GM19240 (cell line): ENCODE measurements at regions not wholly inside any gene's neighbourhood (a gene's known extent, or its start where the extent isn't known, plus 50 kb on each side); places are given as distances from the start of the nearest gene placed in this dataset.
"Not testable (repeated sequence)": the region's sequence is repeated elsewhere in the genome, so short reads cannot be mapped to it uniquely, and the experiment has no call there.

Experiments
- DNase-seq: peaks from one replicate; pipeline ENCODE4 v3.0.0; 2011; ENCODE audit warnings: low spot score; ENCODE audit not compliant: insufficient read length

DNA sequence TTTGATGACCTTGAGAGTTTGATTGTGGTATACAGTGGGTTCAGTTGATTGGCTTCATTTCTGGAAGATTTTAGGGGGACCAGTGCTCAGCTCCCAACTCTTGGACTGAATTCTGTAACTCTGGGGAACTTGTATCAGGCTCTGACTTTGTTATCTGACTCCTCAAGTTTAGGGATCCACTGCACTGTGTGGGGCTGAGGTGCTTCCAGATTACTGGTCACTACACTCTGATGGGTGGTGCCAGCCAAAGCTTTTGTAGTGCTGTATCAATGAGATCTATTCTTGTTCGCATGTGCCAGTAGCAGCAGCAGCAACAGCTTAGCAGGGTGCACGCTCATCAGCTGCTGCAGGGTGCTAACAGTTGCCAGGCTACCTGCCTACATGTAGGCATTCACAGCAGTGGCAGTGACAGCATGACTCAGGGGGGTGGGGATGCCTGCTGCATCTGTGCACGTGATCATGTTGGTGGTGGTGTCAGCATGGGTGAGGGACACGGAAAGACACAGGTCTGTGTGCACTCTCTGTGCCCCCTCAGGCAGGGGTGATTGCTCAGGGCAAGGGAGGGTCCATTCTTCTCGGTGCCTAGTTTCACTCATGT is 438.8 kb upstream of the SEMA6A start:
- DNase-seq: no peak

GRCh38 chr5:117010574-117010973 is 436.0 kb upstream of the SEMA6A start:
- DNase-seq: no peak

DNA sequence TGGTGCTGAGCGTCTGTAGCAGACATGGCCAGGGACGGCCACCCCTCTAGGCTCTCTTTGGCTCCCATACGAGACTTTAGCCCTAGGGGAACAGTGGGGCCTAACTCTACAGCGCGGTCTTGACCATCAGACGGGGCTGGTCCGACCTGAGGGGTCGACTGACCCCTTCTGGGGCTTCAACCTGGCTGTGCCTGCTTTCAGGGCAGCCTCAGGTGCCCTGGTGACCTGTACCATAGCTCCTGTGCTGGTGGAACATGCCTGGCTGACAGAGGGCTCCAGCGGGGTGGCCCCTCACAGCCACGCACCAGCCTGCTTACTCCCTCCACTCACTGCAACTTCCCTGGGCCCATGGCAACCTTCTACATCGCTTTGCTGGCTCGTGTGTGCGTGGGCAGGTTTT is 423.4 kb upstream of the SEMA6A start:
- no peak for DNase-seq

DNA sequence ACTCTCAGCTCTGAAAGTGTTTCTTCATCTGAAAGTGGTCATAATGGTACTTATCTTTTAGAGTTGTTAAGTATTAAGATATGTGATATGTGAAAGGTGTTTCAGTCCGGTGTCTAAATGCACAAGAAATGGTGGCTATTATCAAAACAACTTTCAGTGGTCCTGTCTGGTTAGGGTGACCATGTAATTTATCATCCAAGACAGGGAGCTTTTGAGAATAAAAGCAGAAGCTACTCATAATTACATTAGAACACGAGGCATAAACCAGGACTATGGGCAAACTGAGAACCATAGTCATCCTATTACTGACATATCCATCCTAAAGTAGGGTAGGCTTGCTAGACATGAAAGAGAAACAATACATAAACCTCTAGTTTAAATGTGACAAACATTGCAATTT is 418.1 kb upstream of the SEMA6A start:
- no peak for DNase-seq

GRCh38 chr5:116989995-116990394 is 415.4 kb upstream of the SEMA6A start:
- no peak for DNase-seq

DNA sequence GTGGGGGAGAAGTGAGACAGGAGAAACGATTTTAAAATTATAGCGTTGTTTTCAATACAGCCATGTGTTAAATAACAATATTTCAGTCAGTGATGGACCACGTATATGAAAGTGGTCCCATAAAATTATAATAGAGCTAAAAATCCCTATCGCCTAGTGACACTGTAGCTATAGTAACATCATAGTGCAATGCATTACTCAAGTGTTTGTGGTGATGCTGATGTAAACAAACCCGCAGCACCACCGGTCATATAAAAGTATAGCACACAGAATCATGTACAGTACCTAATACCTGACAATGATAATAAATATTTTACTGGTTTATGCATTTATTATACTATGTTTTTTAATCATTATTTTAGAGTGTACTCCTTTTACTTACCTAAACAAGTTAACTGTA is 407.4 kb upstream of the SEMA6A start:
- DNase-seq: no peak

GRCh38 chr5:116980581-116980980 is 406.0 kb upstream of the SEMA6A start:
- DNase-seq: no peak

GRCh38 chr5:116976767-116977166 is 402.1 kb upstream of the SEMA6A start:
- no peak for DNase-seq

DNA sequence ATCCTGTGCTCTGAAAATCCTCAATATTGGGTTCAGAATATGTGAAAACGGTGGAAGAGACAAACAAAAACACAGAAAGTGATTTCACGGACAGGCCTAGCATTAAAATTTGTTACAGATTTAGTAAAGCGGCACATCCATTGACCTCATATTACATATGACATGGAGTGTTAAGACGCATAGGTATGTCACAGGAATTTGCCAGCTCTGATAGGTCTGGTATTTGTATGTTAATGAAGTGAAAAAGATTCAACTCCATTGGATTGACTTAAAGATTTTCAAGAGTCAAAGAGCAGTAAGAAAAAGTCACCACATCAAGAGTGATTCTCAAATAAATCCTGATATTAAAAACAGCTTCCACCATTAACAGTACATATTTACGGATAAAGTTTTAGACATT is 396.5 kb upstream of the SEMA6A start:
- no peak for DNase-seq

DNA sequence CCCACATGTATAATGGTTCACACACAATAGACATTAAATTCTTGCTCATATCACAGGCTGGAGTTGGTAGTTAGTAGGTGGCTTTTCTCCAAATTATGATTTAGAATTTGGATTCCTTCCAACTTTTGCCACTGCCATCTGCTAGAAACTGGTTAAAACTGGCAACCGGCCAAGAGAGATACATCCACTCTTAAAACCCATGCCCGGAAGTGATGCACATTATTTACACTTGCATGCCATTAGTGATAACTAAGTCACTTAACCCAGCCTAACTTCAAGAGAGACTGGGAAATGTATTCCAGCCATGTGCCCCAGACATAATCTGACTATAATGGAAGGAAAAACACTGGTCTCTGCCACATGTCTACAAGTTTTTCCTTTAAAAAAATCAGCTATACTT is 395.7 kb upstream of the SEMA6A start:
- DNase-seq: no peak

GRCh38 chr5:116964438-116964837 is 389.8 kb upstream of the SEMA6A start:
- no peak for DNase-seq

DNA sequence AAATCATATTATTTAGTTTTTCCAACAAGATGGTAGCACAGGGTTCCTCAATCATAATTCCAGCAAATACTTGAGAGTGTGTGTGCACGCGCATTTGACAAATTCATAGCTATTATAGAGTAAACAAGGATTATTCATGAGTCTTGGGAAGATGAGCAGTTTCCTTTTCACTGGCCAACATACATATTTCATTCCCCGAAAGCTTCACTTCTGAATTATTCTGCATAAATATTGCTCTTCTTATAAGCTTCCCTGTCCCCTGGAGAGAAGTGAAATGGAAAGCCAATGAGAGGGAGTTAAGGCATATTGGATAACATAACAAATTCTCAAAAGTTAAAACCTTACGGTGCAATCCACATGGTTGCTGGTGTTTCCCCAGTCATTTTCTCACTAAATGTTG is 386.4 kb upstream of the SEMA6A start:
- DNase-seq: no peak

DNA sequence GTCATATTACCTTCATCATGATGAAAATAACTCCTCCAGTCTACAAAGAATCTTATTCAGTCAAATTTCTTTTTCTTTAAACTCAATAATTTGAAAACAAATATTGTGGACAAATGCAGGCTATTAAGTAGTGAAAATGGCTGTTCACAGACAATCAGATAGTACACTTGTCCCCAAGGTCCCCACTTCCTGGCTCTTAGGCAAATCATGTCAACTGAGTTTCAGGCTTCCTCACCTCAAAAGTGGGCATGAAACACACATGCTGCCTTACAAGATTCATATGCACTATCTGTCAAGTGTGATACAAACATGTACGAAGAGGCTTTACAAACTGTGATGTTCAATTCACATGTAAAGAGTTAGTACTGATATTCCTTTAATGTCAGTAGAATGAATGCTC is 385.2 kb upstream of the SEMA6A start:
- no peak for DNase-seq

DNA sequence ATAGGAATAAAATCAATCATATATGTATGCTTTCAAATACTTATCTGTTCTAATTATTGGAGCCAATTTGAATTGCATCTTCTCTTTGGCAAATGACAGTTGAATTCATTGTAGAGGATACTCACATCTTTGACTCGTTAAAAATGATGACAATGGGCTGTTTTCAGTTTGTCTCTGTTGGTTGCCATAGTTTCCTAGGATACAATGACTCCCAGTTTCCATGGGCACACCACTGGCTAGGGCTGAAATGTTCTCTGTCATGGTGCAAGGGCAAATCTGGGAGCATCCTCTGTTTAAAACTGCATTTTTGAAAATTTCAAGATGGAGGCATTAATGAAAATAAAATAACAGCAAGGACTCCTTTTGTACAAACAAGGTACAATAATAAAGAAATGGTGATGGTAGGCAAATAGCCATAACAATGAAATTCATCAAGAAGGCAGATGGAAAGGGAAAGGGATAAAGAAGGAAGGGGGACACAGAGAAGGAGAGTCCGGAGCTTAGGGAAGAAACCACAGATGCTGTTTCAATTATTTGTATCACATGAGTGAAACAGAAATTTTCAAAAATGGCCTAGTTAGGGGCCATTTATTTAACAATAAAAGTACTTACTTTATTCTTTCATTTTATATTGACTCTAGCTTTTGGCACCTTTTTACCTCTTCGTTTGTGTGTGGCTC is 378.8 kb upstream of the SEMA6A start:
- no peak for DNase-seq

DNA sequence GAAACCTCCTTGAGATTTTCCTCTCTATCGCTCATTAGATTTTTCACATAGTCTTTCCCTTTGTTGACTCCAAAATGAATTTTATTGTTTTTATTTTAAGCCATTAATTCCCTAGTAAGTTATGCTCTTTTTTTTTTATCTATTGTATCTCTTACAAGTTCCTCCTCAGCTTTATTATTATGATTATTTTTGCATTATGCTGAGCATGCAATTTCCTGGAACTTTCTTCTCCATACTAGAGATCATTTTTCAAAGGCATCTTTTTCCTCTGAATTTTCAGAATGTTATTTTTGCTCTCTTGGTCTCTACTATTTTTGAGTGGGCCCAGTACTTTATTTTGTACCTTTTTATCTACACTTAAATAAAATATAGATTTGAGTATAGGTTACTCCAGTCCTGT is 376.6 kb upstream of the SEMA6A start:
- no peak for DNase-seq

GRCh38 chr5:116947691-116948528 is 373.3 kb upstream of the SEMA6A start:
- DNase-seq: peak; percentile 15

- not testable (repeated sequence) for DNase-seq
These were observed 371.2 kb upstream of the SEMA6A start for GRCh38 chr5:116945613-116946382.

- no peak for DNase-seq
These were observed 369.6 kb upstream of the SEMA6A start for GRCh38 chr5:116944183-116944582.

DNA sequence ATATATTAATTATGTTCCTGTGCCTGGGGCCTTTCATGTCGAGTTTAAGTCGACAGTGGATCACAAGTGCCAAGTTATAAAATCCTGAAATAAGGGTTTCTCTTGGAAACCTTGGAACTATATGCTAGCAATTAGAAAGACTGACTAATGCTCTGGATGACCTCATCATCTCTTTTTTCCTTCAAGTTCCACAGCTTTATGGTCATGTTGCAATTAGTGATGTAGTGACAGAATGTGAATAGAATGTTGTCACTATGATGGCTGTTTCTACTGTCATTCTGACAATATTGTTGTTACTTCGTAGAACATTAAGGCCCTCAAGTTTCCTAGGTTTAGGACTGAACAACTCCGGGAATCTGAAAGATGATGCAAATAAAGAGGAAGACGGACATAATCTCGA is 368.0 kb upstream of the SEMA6A start:
- DNase-seq: no peak

GRCh38 chr5:116939641-116940040 is 365.0 kb upstream of the SEMA6A start:
- DNase-seq: no peak

DNA sequence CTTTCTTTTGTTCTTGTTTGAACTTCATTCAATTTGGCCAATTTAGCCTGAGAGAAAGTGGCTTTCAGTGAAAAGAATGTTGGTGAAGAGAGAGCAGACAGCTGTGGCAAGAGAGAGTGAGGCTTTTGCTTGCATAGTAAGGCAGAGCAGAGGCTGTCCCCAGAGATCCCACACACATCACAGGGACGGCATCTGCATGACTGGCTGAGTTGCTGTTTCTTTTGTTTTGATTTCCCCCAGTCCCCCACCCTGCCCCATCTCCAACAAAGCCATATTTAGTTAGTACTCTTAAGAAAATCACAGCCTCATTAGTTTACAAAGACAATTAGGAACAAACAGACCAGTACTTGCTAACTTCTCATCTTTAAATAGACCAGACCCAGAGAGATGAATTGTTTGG is 363.9 kb upstream of the SEMA6A start:
- no peak for DNase-seq
